HG02623 (cell line): ENCODE measurements at regions not wholly inside any gene's neighbourhood (a gene's known extent, or its start where the extent isn't known, plus 50 kb on each side); places are given as distances from the start of the nearest gene placed in this dataset.
"Not testable (repeated sequence)": the region's sequence is repeated elsewhere in the genome, so short reads cannot be mapped to it uniquely, and the experiment has no call there.

Source experiments
- ATAC-seq: cut with Tn5 transposase; IDR thresholded peaks from one replicate; pipeline ENCODE4 v1.9.1; 2021; ENCODE audit warnings: moderate library complexity; ENCODE audit not compliant: unreplicated experiment

DNA sequence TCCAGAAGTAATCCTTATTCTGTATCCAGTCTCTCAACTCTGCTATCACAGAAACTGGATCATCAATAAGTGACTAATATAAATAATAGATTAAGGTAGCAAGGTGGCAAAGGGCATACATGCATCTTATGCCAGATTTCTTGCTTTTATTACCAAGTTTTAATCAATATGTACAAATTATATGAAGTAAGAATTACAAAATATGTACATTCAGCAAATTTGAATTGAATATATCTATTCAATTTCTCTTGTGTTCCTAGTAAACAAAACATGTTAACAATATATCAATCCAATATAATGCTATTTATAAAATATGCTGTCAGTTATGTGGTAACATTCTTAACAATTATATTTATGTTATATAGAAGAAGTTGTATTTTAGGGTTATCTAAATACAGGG is 488.7 kb upstream of the COX7C start:
- no peak for ATAC-seq

- ATAC-seq = no peak
Measured at GRCh38 chr5:86137297-86137696, 480.4 kb upstream of the COX7C start.

GRCh38 chr5:86143837-86144236 is 473.9 kb upstream of the COX7C start:
- no peak for ATAC-seq

DNA sequence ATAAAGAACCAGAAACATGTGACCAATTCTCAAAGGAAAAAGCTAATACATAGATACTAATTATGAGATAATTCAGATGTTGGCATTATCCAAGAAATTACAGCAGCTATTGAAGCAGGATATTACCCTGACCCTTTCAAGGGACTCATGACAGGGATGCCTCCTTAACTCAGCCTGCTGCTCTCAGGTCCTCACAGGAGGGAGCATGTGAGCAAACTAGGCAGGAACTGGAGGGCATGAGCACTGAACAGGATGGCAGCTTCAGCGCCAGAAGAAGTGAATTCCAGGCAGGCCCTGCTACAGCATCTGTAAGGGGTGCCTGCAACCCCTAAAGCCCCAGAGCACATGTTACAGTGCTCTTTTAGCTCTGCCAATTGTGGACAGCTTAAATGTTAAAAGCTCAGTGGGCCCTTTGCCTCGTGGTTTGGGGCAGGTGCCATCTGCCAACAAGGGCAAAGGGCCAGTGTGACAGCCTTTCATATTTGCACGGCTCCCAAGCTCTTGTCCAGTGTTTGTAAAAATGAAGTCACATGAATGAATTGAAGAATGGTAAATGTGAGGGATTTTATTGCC is 464.7 kb upstream of the COX7C start:
- no peak for ATAC-seq

DNA sequence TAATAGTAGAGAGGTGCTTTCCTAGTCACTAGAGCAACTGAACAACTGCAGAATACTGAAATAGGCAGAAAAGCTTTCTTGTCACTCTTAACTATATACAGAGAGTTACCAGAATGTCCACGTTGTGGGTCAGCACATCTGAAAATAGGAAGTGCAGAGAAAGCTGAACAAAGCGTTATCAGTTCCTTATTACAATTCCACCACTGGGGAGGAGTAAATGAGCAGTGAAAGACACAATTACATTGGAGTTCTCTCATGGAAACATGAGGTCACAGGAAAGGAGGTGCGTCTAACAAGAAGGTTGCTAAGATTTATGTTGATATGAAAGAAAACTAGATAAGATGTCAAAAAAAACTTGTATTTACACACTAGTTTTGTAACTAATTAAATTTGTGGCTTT is 461.9 kb upstream of the COX7C start:
- no peak for ATAC-seq

DNA sequence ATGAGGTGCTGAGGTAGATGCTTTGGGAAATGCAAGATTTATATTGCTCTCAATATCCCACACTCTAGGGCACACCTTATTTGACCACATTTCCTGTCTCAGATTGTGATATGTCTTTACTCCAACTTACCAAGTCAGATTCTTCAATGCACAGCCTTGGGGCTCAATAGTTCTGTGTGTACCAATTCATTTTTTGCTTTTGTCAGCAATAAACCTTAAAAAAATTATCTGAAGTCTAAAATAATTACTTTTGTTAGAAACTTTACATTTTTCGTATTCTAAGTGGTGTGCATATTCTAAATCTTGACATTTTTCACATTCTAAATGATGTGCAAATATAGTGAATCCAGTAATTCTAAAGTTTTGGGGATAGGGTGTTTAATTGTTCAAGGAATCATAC is 447.5 kb upstream of the COX7C start:
- ATAC-seq = no peak

- peak; percentile 86 for ATAC-seq
Measured at GRCh38 chr5:86175224-86175623, 442.5 kb upstream of the COX7C start.

GRCh38 chr5:86199287-86199686 is 418.5 kb upstream of the COX7C start:
- no peak for ATAC-seq

DNA sequence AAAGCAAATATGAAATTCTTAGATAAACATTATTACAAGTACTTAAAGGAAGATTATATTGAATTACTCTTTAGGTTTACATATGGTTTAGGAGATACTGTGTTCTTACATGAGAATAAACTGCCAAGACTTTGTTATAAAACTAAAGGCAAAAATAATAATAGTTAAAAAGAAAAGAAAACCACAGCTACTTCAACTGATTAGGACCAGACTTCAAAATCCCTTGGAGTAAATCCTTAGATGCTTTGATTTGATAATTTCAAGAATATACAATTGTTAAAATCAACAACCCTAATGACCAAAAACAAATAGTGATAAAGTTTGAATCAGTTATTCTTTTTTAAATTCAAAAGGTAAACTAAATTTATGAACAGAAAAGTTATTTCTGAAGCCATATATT is 389.6 kb upstream of the COX7C start:
- ATAC-seq = no peak

GRCh38 chr5:86232246-86232645 is 385.5 kb upstream of the COX7C start:
- ATAC-seq = no peak

GRCh38 chr5:86244153-86244552 is 373.6 kb upstream of the COX7C start:
- ATAC-seq = no peak

DNA sequence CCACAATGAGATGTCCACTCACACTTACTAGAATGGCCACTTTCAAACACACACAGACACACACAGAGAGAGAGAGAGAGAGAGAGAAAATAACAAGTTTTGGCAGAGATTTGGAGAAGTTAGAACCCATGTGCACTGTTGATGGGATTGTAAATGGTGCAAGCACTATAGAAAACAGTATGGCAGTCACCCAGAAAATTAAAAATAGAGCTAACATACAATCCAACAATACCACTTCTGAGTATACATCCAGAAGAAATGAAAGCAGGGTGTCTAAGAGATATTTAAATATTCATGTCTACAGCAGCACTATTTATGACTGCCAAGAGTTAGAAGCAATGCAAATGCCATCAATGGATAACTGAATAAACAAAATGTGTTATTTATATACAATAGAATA is 359.9 kb upstream of the COX7C start:
- ATAC-seq = no peak

- ATAC-seq = not testable (repeated sequence)
Measured at GRCh38 chr5:86284400-86285190, 333.1 kb upstream of the COX7C start.

- ATAC-seq = not testable (repeated sequence)
Measured at GRCh38 chr5:86287437-86287836, 330.3 kb upstream of the COX7C start.

- not testable (repeated sequence) for ATAC-seq
Measured at GRCh38 chr5:86289786-86290185, 328.0 kb upstream of the COX7C start.

- not testable (repeated sequence) for ATAC-seq
Measured at GRCh38 chr5:86292811-86293210, 324.9 kb upstream of the COX7C start.

DNA sequence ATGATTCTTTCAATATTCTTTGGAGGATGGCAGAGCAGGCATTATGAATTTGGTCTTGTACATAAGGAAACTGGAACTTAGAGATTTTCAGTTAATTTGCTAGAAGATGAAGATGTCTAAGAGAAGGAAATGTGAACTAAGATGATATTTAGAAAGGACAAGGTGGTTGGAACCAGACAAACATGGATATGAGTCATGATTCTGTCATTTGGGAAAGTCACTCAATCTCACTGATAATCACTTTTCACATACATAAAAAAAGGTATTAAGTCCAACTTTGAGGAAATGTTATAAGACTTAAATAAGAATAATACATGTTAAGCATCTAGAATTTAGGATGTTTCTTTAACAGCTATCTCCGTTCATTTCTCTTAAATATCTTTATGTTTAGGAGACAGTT is 315.1 kb upstream of the COX7C start:
- not testable (repeated sequence) for ATAC-seq

DNA sequence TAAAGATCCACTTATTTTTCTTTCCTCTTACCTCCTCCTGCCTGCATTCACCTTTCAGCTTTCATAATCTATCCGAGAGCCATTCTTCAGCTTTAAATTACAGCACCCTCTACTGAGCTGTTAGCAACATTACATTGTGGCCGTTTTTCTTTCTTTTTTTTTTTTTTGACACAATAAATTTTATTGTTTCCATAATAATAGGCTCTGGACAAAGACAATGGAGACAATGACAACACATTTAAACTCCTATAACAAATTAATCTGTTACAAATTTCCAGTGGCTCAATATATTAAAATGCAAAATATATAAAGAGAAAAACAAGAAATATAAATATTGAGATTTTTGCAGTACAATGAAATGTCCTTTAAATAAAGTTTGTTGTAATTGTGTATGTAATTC is 312.7 kb upstream of the COX7C start:
- ATAC-seq = peak; percentile 63

DNA sequence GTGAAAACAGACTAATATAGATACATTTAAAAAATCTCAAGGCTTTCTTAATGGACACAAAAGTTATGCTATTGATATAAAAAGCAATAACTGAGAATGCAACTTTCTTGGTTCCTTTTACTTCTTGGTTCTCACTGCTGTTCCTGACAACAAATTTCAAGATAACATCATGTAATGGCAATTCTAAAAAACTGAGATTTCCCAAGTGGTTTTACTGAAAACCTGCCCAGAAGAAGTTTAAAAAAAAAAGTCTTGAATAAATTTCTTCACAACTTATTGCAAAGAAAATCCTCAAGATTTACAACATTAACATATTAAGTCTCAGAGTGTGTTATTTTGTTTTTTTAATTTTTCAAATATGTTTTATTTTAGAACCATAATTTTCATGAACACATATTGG is 302.8 kb upstream of the COX7C start:
- ATAC-seq = no peak

GRCh38 chr5:86320266-86320665 is 297.5 kb upstream of the COX7C start:
- no peak for ATAC-seq

DNA sequence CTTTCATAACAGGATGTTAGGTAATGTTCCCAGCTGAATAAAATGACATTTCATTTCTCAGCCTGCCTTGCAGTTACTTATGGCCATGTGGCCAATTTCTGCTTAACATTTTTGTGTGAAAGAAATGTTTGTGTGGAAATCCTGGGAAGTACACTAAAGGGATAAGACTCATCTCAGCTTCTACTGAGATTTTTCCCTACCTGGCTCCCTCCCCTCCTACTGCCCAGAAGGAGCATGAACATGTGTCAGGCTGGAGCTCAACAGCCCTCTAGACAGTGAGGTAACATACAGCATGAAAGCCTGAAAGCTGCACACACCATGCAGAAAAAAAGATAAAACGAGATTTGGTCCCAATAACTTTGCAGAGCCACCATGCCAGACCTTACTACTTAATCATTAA is 288.4 kb upstream of the COX7C start:
- no peak for ATAC-seq

- ATAC-seq = no peak
Measured at GRCh38 chr5:86330736-86331135, 287.0 kb upstream of the COX7C start.

- no peak for ATAC-seq
Measured at GRCh38 chr5:86332851-86333250, 284.9 kb upstream of the COX7C start.
